ENCODE measurements at regions not wholly inside any gene's neighbourhood (a gene's known extent, or its start where the extent isn't known, plus 50 kb on each side); places are given as distances from the start of the nearest gene placed in this dataset.

DNA sequence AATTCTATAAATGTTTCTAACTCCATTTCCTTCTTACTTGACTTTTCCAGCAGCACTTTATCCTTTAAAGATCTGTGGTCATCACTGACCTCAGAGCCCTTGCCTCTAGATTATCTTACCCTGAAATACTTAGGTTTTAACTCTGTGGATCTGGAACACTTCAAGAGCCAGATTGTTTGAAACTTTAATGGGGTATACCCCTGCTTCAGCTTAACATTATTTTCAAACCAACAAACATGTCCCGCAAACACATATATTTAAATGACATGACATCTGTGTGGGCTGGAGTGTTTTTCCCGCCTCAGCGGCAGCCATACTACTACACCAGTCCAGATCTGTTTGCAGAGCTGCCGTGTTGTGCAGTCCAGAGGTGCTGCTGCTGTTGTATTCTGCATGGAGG is 252.0 kb upstream of the TPM1 start:
- DNase-seq, result no peak

DNA sequence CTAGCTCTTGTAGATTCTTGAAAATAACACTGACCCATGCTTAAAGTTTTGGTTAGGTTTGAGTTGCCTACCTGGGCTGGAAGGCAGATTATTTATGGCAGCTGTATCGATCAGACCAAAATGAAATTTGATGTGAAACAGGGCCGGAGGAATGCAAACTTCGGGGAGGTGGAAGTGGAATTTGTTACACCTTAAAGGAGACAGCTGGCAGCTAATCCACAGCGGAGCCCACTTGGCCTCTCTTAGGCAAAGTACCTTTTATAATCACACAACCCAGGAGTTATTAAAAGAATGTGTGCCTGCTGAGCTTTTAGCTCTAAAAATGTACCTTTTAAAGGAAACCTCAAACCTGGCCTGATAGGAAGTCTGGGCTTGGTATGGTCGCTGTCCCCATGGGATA is 250.9 kb upstream of the TPM1 start:
- no peak for DNase-seq

DNA sequence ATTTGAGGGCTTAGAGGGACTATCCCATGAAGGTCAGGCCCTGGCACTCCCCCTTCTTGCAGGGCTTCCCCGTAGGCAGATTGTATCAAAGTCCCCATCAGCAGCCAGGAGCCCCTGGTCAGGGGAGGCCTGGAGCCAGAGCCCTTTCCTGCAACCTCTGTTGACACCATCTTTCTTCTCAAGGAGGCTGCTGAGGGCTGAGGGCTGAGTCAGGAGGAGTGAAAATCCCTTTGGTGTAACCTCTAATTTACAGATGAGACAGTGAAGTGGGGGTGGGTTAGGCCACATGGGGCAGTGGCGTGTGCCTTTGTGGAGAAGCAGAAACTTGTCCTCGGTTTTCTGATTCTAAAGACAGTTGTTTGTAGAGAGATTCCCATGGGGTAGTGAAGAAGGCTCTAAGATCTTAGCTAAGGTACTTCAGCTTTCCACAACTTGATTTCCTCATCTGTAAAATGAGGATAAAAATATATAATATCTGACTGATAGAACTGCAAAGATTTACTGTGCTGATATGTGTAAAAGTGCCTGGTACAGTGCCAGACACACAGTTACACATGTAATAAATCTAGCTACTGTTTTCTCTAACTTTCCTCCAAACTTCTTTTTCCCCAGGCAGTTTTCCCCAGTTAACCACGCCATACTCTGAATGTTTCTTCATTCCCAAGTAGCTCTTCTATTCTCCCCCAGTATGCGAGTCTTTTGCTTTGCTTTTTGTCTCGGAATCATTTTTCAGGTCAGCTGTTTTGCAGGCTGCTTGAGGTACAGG is 249.4 kb upstream of the TPM1 start:
- no peak for DNase-seq

DNA sequence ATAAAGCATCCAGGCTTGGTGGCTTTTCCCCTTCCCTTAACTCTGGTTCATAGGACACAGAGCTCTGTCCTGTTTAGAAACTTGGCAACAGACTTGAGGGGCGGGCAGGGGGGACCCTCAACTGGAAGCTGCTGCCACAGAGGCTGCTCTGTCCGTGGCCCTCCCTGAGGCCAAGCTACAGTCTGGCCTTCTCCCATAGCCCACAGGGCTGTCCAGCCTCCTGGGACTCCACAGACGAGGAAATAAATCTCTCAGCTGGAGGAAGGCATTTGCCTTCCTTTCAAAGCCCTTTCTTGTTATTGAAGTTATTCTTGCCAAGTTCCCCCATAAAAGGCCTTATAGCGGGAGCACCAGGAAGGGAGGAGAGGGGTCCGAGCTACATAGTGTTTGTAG is 248.8 kb upstream of the TPM1 start:
- no peak for DNase-seq

DNA sequence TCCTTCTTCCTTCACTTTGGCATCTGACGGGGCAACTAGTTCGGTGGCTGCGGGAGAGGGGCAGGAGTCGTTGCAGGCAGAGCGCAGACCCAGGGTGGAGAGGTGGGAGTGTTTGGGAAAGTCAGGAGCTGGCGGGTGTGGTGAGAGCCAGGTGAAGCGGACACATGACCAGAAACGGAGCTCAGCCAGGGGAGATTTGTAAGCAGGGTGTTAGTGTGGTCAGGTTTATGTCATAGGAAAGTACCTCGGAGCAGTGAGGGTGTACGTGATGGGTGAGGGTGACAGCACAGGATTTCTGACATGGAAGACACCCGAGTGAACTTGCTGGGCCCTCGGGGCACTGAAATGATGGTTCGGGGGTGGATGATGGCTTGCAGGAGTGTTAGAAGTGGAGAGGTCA is 247.4 kb upstream of the TPM1 start:
- DNase-seq, result no peak

DNA sequence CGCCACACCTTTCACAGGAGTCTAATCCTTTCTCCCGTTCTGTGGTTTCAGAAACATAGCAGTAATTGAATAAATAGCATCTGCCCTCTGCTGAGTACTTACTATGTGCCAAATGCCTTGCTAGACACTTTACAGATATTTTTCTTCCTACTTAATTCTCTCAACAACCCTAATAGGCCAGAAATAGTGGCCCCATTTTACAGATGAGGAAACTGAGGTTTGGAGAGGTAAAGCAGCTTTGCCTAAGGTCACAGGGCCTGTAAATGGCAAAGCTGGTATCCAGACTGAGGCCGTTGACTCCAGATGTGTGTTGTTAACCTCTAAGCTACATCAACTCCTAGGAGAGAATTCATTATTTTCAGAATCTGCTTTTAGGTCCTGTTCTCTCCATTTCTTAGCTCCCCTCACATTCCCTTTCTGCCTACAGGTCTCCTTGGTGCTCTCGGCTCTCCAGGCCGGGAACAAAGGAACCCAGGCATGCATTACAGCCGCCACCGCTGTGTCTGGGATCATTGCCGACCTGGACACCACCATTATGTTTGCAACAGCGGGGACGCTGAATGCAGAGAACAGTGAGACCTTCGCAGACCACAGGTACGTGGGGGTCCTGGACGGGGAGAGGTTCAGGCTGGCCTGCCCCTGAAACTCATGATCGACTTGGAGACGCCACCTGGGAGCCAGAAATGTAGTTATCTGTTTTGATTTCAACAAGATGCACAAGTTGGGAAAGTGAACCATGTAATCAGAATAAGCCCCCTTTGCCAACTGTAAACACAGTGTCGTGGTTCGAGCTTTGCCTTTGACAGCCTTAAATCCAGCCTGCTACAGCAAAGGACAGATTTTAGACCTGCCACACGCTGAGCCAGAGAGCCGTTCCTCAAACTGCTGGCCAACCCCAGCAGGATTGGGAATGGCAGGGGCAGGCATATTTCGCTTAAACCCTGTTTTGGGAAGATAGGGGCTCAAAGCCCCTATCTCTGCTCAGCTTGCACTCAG is 246.5 kb upstream of the TPM1 start:
- DNase-seq, result no peak

DNA sequence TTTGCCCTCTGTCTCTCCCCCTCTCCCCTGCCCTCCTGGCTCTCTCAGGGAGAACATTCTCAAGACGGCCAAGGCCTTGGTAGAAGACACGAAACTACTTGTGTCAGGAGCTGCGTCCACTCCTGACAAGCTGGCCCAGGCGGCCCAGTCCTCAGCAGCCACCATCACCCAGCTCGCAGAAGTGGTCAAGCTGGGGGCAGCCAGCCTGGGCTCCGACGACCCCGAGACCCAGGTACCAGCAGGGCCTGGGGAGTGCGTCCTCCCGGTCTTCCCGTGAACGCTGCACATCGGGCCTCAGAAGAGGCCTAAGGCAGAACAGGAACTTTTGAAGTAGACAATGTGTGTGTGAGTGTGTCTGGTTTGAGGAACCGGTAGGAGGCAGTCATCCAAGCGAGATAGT is 245.4 kb upstream of the TPM1 start:
- no peak for DNase-seq

DNA sequence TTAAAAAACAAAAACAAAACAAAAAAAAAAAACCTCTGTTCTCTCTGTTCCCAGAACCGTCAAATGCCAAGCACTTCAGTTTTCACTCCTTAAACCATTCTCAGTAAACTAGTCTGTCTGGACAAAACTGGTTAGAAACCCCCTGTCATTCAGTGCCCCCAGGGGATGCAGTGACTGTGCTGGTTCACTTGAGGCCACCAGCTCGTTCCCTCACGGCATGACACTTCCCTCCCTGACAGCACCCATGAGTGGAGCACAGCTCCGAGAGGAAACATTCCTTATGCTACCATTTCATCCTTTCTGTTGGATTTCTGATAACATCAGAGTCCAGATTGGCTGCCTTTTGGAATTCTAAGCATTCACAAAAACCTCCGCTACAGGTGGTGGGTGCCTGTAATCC is 244.0 kb upstream of the TPM1 start:
- no peak for DNase-seq

DNA sequence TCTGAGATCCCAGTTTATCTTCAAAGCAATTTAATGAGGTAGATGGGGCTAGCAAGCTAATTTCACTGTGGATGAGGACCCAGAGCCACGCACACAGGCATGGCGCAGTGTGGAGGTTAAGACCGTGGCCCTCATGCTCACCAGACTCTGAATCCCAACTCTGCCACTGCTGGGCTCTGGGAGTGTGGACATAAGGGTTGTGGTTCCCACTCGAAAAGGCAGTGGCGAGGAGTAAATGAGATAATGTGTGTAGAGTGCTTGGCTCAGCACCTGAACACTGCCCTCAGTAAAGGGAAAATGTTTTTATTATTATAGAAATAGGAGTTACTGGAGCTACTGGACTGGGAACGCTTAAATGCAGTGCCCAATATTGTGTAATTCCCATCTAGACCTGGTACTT is 243.5 kb upstream of the TPM1 start:
- DNase-seq, result no peak

DNA sequence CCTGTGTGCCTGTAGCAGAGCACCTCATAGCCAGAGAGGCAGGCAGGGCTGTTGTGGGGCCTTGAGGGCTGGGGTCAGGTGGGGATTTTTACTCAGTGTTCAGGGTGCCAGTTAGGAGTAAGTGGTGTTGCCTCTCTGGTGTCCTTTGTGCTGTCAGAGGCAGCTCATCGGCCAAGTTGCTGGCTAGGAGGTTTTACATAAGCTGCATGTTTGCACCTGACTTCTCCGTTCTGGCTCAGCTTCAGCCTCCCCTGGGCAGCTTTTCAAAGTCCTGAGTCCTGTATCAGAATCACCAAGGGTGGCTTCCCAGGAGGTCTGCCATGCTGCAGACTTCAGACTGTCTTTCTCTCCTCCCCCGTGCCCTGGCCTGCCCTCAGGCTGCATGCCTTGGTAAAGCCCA is 242.6 kb upstream of the TPM1 start:
- no peak for DNase-seq

DNA sequence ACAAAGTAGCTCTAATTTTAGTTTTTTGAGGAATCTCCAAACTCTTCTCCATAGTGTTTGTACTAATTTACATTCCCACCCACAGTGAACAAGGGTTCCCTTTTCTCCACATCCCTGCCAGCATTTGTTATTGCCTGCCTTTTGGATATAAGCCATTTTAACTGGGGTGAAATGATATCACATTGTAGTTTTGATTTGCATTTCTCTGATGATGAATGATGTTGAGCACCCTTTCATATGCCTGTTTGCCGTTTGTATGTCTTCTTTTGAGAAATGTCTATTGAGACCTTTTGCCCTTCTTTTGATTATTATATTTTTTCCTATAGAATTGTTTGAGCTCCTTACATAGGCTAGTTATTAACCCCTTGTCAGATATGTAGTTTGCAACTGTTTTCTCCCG is 239.9 kb upstream of the TPM1 start:
- no peak for DNase-seq

DNA sequence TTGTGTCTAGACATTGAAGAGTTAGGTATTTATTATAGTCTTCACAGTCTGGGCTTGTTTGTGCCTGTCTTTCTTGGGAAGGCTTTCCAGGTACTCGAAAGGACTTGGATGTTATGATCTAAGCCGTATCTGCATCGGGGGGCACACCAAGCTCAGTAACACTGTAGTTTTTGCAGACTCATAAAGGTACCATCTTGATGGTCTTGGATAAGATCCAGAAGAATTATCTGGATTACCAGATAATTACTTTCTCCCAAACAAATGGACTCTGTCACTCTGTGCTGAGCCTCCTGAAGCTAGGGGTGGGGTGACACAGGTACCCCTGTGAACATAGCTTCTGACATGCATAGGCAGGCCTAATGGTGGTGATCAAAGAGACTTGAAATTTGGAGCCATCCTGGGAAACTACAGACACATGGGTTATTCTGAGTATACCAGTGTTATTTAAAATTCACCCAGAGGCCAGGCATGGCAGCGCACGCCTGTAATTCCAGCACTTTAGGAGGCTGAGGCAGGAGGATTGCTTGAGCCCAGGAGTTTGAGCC is 238.6 kb upstream of the TPM1 start:
- no peak for DNase-seq

DNA sequence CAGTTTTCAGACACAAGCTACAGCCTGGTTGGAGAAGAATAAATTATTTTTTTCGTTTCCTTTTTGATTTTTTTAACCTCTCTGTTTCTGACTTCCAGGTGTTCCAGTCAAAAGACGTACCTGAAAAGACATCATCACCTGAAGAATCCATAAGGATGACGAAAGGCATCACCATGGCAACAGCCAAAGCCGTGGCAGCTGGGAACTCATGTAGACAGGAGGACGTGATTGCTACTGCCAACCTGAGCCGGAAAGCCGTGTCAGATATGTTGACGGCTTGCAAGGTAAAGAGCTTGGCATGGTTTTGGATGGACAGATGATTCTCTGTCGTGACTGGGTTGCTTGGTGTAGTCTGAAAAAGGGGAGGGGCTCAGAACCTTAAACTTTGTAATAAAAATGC is 237.0 kb upstream of the TPM1 start:
- no peak for DNase-seq

DNA sequence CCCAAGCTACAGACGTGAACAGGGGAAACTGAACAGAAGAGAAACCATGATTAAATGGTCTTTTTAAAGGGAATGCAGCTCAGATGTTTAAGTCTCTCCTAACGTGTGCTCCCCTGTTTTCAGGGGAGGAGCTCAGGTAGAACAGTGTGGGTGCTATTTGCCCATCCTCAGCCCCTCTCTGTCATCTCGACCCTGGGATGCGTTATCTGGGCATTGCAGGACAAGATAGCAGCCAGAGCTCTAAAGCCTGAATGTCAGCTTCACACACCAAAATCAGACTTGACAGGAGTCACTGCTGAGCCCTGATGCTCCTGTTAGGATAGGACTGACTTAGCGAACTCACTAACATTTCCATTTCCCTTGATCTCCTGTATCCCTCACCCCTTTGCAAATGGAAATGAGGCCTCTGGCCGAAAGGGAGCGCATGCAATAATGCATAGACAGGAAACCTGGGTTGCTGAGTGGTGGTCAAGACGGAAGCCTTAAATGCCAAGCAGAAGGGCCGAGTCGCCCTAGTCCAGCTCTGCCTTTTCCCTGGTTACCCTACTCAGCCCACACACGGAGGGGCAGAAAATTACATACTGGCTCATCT is 234.9 kb upstream of the TPM1 start:
- DNase-seq, result no peak

DNA sequence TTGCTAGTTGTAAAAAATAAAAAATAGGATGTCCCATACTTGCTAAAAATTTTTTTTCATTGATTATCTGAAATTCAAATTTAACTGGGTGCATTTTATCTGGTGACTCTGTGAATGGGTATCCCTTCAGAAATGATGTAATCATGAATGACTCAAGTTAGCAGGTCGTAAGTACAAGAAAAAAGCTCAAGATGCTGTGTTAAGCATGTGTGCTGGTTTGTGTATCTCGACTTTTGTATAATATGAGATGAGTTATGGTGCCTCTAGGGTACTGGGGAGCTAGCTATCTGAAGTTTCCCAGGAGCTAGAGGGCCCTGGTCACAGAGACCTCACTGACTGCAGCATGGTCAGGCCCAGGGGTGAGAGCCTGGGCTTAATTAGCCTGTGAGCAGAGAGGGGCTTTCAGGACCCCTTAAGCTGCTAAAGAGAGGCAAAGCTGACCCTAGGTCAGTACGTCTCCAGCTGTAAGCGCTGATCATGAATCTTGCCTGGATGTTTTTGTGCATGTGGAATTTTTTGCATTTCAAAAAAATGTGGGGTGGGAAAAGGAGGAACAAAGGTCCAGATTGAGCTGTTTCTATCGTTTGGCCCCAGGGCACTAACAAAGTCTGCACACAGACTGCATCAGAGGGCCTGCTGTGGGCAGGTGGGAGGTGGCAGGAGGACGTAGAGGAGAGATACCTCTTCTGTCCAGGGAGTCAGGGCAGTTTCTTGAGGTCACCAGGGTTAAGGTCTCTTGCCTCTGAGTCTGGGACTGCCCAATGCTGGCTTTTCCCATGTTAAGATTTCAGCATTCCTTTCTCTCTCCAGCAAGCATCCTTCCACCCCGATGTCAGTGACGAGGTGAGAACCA is 233.2 kb upstream of the TPM1 start:
- DNase-seq, result no peak

DNA sequence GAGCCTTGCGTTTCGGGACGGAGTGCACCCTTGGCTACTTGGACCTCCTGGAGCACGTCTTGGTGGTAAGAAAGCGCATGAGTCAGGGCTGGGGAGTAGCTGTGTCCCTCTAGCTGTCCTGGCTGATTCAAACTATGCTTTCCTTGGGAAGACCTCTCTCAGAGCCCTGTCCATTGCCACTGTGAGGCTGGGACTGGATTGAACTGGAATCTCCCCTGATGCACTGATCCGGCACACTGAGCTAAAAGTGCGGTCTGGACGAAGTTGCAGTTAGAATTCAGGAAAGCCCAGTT is 232.6 kb upstream of the TPM1 start:
- DNase-seq, result no peak

DNA sequence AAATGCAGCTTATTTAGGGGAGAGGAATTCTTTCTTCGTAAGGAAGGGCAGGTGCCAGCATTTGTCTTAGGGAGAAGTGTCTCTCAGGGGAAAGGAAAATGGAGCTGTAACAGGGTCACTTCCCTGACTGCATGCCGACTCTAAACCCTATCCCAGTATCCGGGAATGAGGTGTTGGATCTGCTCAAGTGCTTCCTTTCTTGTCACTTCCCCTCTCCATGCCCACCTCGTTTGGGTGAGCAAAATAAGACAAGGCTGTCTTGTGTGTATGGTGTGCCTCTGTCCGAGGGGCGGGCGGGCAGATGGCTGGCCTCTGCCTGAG is 230.1 kb upstream of the TPM1 start:
- no peak for DNase-seq

DNA sequence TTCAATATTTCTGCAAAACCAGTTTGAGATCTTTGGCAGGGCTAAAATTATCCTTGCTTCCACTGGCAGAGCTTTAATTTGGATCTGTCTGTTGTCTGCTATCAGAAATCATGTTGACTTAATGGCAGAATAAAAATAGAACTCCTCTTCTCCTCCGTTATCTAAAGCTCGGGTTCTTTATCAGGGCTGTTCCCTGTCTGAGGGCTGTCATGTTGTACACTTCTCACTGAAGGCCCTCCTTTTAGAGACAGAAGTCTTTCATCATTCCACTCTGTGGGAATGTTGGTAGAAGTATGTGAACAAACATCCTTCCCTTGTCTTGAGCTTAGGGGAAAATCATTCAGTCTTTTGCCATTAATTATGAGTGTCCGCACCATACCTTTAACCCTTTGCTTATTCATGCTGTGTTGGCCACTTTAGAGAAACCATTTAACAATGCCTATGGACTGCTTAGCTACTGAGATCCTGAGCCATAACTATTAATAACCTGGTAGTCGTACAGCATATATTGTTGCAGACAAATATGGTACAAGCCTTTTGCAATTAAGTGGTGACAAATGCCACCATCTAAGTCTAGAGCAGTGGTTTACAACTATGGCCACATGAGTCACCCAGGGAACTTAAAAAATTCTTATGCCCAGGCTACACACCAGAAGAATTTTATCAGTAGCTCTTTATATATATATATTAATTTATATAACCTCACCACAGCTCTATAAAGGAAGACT is 226.0 kb upstream of the TPM1 start:
- DNase-seq, result no peak

DNA sequence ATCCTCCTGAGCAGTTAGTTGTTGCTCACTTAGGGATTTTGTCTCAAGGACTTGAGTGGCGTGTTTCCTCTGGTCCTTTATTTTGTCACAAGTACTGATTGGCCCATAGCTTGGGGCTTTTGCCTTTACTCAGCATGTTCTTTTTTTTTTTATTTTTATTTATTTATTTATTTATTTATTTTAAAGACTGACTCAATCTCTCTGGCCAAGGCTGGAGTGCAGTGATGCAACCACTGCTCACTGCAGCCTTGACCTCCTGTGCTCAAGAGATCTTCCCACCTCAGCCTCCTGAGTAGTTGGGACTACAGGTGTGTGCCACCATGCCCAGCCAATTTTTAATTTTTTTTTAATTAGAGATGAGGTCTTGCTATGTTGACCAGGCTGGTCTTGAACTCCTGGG is 223.9 kb upstream of the TPM1 start:
- DNase-seq, result no peak

DNA sequence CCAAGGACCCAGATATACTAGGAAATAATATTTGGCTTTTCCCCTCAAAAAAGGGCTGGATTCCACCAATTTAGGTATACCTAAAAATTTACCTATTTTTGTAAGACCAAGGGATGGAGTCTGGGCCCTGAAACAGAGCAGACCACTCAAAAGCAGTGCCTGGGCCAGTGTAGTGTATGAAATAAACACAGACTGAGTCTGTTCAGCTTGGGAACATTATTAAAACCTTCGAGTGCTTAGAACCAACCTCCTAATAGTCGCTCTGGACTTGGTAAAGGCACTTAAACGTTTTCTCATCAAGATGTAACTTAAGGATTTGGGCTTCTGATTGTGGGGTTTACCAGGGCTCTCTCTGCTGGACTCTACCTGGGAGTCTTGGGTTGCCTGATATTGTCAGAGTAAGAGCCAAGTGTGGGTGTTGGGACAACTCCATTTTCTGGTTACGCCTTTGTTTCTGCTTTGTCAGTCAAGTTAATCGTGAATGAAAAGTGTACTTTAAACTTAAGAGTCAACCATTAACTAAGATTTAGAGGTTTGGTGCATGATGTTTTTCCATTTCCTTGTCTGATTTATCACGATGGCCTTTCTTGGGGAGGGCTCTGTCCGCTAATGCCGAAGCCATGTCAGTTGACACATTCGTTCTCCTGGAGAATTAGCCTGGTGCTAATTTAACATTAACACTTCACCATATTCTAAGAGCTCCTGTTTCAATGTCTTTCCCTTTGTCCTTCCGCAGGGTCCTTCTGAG is 221.0 kb upstream of the TPM1 start:
- DNase-seq, result no peak

DNA sequence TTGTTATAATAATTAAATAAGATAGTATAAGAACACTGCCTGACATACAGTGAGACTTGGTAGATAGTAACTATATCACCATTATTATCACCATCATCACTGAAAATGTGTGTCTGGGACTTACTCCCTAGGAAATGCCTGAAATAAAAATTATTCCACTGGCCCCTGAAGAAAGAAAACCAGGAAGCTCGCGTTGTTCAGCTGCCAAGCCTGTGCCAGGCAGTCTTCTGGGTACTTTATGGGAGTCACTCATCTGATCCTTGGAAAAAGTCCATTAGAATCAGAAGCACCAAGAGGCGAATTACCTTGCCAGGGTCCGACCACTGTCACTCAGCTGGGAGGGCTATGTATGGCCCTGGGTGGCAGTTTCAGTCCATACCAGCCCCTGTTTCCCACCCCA is 220.3 kb upstream of the TPM1 start:
- no peak for DNase-seq

DNA sequence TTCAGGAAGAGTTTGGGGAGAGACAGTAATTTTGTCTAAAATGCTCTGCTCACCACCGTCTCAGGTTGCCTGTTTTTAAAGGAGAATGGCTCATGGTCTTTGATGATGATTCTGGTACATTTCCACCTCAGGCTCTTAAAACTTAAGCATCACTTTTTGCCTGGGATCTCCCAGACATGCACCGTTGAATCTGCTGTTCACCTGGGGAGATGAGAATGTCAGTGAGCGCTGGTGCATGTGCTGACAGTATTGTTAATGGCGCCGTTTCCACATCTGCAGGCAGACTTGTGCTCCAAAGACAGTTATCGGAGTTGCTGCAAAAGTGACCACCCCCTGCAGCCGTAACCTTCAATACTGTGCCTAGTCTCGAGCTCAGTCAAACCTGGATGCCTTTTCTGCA is 219.0 kb upstream of the TPM1 start:
- DNase-seq, result no peak
